GM21737 (cell line): ENCODE measurements at regions not wholly inside any gene's neighbourhood (a gene's known extent, or its start where the extent isn't known, plus 50 kb on each side); places are given as distances from the start of the nearest gene placed in this dataset.
"Not testable (repeated sequence)": the region's sequence is repeated elsewhere in the genome, so short reads cannot be mapped to it uniquely, and the experiment has no call there.

Experiments used
- ATAC-seq: cut with Tn5 transposase; IDR thresholded peaks from one replicate; pipeline ENCODE4 v1.9.1; 2021; ENCODE audit warnings: mild to moderate bottlenecking, moderate library complexity; ENCODE audit not compliant: unreplicated experiment

DNA sequence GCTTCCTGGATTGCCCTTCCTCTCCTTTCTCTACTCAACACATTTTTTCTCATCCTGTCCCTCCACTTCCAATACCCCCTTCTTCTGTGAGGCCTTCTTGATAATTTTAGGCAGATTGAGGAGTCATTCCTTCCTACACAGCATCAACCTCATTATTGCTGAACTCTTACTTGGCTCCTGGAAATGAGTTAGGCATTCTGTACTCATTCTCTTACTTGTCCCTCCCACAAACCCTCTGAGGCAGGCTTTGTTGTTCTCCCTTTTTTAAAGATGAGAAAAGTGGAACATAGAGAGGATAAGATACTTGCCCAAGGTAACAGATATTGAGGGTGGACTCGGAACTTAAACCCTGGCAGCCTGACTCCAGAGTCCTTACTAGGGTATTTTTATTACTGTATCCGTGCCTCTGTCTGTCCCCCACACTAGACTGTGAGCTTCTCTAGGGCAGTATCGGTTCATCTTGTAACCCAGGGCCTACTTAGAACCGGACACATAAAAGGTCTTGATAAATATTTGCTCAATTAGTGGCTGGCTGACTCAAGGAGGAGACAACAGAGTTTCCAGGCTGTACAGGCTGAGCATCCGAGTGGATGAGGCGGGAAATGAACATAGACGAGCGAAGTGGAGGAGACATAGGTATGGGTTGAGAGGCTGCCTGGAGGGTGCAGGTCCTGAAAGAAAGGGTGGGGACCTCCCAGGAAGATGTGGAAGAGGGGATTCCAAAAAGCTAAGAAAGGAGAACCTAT lies 148.7 kb upstream of the ATP2B2 start:
- no peak for ATAC-seq

DNA sequence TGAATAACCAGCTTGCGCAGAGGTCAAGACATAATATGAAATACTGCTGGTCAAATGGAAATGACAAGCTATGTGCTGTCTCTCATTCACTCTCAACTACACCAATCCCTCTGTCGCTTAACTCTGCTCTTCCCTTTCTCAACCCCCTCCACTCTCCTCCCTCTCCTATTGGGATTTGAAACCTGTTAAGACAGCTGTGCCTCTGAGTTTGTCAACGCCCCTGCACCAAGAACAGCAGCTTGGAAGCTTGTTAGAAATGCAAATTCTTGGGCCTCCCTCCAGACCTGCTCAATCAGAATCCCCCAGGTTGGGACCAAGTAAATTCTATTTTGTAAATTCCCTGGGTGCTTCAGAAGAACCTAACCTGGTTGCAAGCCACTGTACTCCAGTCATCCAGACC lies 149.7 kb upstream of the ATP2B2 start:
- no peak for ATAC-seq

DNA sequence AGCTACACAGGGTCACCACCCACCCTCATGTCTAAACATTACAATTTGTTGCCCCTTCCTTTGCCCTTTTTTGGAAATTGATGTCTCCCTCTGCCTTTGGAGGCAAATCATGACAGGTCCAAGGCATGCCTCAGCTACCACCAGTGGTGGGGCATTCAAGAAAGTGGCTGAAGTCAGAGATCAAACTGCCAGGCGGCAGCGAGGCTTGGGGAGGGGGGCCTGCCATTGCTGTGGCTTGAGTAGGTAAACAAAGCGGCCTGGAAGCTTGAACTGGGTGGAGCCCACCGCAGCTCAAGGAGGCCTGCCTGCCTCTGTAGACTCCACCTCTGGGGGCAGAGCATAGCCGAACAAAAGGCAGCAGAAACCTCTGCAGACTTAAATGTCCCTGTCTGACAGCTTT lies 152.0 kb upstream of the ATP2B2 start:
- ATAC-seq = not testable (repeated sequence)

DNA sequence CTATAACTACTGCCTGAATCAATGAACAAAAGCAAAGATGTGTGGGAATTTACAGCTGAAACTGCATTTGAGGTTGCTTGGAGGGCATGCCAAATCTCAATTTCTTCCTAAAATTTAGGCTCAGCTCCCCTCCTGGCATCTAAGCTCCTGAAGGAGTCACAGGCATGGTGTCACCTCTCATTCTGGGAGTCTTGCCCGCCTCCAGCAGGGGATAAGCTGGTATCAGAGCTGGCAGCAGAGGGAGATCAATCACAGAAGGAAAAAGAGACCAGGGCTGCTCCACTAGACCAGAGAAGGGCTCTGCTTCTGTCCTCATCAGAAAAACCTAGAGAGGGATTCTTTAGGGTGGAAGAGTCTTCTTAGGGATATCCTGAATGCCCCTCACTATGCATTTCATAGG lies 150.4 kb upstream of the SLC6A11 start:
- ATAC-seq = no peak

DNA sequence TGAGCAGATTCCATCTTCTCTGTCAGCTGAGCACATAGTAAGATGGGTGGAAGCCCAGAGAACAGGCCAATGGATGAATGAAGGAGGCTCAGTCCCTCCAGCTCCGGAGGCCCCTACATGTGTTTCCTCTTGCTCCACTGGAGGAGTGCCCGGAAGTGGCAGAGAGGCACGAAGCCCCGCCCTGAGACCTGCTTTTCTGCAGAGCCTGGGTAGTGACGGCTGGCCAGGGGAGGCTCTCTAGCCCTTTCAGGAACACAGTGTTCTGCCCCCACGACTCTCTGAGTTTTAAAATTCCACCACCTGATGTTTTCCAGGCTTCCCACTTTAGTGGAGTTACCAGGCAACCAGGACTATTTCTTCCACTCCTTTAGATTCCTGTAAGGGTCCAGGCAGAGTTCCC lies 149.4 kb upstream of the SLC6A11 start:
- no peak for ATAC-seq

DNA sequence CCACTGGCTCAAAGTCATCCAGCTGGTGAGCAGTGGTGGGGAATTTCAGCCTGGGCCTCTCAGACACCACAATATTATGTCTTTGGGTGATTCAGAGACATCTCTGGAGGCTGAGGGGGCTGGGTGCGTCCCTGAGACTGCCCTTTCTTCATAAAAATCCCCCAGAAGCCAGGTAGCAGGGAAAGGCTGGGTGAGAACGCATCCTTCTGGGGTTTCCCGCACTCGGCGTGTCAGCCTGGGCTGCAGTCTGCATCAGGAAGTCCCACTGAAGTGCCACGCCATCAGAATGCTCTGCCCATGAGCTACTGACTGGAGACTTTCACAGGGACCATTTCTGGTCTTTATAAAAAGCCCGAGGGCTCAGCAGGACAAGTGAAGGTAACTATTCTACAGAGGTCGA lies 148.8 kb upstream of the SLC6A11 start:
- ATAC-seq = no peak

DNA sequence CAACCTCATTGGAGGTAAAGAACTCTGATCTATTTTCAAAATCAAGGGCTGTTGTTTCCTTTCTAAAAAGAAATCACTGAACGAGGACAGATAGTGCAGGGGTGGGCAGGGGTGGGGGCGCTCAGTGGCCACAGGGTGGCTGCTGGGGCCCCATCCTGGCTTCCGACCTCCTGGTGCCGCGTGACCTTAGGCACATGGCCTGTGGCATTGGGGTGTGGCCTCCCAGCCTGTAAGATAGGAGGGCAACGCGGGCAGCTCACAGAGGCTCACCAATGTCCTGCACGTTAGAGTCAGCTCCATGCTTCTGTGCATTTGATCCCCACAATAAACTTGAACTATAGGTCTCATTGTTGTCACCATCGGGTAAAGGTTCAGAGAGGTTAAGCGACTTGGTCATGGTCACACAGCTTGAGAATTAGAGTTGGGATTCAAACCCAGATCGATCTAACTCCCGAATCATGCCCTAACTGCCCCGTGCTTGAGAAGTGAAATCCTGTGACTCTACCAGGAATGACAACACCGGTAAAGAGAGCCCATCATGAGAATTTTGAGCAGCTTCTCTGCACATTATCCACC lies 148.0 kb upstream of the SLC6A11 start:
- no peak for ATAC-seq

DNA sequence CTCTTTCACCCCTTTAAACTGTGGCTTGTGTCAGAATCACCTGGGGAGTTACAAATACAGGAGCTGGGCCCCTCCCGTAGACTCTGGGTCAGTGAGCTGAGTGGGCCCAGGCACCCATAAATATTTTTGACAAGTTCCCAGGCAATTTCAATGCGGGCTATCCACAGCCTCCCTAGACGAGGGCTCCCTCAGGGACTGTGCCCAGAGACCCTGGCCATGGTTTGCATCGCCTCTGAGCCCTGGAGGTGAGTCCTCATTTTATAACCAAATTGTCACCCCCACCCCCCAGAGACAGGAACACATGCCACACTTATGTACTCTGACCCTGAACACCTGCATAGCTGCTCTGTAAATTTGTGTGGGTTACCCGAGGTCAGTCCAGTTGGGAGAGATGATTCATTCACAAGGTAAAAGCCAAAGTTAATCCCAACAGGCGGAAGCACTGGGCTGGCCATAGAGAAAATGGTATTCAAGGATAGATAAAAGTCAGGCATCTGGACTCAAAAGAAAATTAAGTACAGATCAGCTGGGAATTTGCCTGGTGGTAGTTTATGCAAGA lies 146.5 kb upstream of the SLC6A11 start:
- ATAC-seq = no peak

DNA sequence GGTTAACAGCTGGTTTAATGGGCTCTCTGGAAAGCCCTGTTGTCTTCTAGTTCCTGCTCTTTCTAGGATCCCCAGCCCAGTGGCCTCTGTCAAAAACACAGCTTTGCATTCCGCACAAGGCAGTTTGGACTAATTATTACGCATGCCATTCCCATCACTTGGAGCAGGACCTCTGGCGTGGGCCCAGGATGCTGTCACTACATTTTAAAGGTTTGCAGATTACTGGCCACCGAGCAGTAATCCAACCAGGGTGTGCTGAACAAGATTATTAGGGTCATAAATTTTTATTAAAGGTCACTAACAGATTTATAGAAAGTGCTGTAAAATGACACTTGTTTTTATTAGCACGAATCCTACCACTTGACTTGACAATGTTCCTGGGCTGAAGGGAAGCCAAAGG lies 143.6 kb upstream of the SLC6A11 start:
- ATAC-seq = no peak

DNA sequence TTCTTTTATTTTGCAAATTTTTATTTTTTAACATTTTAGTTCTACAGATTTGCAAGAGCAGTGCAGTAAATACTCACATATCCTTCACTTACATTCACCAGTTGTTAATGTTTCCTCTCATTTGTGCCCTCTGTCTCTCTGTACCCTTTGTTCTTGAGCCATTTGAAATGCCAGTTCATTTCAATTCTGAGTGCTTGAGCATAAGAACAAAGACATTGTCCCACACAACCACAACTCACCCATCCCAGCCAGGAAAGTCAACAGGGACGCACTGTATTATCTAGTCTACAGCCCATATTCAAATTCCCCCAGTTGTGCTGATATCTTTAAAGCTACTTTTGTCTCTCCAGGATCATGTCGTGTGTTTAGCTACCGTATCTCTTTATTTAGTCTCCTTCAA lies 141.4 kb upstream of the SLC6A11 start:
- ATAC-seq = no peak

DNA sequence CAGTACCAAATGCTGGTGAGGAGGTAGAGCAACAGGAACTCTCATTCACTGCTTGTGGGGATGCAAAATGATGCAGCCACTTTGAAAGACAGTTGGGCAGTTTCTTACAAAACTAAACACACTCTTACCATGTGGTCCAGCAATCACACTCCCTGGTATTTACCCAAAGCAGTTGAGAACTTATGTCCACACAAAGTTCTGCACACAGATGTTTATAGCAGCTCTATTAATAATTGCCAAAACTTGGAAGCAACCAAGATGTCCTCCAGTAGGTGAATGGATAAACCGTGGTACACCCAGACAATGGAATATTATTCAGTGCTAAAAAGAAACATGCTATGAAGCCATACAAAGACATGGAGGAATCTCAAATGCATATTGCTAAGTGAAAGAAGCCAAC lies 139.1 kb upstream of the SLC6A11 start:
- ATAC-seq = no peak

DNA sequence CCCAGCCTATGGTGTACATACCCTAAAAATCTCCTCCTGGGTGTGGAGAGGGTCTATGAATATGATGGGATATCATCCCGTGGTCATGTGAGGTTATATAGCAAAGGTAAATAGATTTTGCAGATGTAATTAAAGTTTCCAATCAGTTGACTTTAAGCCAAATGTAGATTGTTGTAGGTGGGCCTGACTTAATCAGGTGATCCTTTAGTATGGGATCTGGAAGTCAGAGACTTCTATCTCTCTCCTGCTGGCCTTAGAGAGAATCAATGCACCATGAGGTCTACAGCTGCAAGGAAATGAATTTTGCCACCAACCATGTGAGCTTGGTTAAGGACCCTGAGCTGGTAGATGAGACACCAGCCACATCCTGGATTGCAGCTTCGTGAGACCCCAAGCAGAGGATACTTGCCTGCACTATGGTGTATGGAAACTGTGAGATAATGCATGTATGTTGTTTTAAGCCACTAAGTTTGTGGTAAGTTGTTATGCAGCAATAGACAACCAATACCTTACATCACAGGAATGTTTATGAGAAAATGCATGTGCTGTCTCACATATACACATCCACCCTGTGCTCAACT lies 137.1 kb upstream of the SLC6A11 start:
- no peak for ATAC-seq

DNA sequence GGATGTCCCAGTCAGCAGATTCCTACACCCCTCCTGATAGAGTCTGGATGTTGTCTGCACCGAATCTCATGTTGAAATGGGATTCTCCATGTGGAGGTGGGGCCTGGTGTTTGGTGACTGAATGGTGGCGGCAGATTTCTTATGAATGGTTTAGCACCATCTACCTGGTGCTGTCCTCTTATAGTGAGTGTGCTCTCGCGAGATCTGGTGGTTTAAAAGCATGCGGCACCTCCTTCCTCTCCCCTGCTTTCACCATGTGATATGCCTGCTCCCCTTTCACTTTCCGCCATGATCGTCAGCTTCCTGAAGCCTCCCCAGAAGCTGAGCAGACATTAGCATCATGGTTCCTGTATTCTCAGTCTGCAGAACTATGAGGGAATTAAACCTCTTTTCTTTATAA lies 135.2 kb upstream of the SLC6A11 start:
- ATAC-seq = no peak

DNA sequence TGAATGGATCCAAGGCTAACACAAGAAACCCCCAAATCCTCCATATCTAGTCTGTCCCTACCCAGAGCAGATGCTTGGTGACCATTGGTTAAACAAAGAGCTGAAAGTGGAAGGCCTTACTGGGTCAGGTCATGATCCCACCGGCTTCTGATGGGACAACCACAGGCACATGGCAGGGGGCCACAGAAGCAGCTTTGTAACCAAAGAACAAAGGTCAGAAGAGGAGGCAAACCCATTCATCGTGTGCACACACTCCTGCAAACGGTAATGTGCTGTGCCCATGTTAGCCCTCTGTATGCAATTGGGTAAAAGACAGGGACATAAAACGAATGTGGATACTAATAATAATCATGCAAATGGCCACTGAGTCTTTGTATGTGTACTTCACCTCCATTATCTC lies 133.3 kb upstream of the SLC6A11 start:
- ATAC-seq = no peak

DNA sequence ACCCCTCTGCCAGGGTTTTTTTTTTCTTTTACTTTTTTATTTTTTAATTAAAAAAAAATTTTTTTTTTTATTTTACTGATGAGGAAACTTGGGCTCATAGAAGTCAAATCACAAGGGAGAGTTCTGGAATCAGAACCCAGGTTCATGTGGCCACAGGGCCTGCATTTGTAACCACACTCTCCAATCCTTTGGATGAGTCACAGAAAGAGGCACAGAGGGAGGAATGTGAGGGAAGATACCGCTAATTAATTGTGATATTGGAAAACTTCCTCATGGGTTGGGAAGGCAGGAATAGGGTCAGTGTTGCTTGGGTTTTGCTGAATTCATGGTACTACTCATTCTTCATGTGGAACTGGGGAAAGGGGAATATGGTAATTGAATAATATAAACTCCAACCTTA lies 132.9 kb upstream of the SLC6A11 start:
- ATAC-seq = no peak

DNA sequence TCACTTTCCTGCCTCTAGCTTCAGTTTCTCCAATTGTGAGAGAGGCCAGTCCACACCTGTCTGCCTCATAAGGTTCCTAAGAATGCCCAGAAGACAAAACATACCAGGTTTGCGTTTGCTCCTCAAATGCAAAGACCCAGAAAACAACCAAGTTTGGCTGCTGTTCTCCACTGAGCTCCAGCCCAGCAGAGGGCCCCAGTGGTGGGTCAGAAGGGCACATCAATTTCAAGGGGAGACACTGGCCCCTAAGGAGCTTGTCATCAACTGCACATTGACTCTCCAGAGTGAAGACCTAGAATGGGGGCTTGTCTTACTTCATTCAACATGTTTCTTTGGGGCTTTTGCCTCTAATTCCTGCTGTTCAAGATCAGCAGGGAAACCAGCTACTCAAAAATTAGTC lies 127.9 kb upstream of the SLC6A11 start:
- no peak for ATAC-seq

DNA sequence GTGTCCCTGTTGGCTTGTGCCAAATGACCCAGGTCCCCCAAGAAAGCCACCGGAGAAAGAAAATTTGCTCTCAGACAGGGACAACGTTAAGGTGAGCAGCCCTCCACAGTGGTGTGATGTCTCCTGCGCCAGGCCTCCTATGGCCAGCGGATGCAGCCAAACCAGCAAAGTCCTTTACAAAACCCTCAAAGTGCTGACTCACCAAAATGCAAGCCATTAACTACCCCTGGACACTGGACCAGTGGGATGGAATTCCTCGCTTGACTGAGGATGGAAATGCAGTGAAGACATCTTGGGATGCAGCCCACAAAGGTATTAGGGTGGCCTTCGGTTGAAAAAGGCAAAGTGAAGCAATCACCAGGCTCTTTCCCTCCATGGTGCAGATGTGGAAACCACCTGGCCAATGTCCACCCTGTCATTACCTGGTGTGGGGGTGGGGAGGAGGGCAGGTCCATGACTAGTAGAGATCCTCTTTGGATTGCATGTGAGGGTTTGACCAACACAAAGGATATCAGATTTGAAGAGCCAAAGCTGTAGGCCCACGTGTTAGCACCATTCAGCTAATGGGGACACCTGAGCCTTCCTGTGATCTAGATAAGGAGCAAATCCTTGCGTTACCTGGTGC lies 127.4 kb upstream of the SLC6A11 start:
- no peak for ATAC-seq

DNA sequence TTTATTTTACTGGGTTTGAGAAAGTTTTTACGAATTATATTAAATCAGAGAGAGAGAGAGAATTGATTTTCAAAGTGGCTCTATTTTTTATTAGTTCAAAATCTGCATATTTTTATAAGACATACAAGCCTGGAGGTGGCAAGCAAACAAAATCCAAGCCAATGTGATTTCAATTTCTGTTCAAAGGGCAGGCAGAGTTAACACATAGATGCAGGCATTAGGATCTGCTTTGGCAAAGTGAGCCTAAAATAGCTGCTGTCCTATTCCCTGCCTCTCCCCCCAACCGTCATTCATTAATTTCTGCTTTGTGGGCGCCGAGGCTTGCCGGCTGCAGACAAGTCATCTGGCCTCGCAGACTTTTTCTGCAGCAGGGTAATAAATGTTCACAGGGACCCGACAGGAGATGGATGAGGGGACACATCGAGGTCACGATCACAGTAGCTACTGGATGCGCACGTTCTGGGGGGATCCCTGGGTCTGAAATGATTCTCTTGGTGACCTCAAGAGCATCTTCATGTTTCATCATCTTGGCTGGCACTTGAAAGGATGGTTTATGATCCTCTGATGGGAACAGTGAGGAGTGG lies 123.9 kb upstream of the SLC6A11 start:
- ATAC-seq = no peak

DNA sequence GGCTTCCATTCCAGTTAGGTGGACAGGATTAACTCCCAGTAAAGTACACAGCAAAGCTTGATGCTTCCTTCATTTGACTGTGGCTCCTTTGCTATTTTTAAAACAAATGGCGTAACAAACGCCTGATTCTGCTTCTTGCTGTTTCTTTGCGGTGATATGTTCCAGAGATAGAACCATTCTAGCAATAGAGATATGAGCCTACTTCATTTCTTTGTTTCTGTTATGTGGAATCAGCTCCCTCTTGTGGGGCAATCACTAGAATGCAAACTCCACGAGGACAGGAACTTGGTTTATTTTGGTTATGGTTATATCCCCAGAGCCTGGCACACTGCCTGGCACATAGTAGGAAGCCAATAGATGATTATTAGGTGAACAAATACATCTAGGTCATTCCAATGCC lies 122.6 kb upstream of the SLC6A11 start:
- no peak for ATAC-seq

DNA sequence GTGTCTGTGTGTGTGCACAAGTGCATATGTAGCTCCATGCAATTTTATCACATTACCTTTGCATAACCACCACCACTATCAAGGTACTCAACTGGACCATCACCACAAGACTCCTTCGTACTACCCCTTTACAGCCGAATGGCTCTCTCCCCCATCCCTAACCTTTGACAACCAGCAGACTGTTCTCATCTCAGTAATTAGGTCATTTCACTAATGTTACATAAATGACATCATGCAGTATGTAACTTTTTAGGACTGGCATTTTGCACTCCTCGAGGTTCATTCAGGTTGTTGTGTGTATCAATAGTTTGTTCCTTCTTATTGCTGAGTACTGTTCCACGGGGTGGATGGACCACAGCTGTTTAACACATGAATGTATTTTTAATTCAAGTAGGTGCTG lies 121.8 kb upstream of the SLC6A11 start:
- ATAC-seq = no peak

DNA sequence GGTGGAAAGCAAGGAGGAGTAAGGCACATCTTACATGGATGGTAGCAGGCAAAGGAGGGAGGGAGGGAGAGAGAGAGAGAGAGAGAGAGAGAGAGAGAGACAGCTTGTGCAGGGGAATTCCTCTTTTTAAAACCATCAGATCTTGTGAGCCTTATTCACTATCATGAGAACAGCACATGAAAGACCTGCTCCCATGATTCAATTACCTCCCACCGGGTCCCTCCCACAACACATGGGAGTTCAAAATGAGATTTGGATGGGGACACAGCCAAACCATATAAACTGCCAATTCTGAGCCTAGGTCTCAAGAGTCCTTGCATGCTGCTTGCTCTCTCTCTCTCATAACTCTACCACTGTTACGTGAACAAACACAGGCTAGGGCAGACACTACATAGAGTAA lies 120.8 kb upstream of the SLC6A11 start:
- not testable (repeated sequence) for ATAC-seq
